ENCODE measurements at regions not wholly inside any gene's neighbourhood (a gene's known extent, or its start where the extent isn't known, plus 50 kb on each side); places are given as distances from the start of the nearest gene placed in this dataset.

DNA sequence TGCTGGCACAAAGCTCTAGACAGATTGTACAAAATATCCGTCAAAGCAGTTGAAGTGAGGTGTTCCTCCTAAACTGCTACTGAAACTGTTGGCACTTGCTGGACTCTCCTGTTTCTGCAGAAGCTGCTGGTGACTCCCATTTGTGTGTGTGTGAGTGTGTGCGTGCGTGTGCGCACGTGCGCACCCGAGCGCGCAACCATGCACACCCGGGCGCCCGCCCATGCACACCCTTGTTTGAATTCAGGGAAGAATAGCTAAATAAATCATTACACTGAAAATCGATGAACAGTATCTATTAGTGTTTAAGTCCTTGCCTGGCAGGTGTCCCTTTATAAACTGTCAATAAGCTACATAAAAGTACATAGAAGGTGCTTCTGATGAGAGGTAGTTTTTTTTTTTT lies 156.4 kb upstream of the B3GALT2 start:
- DNase-seq = no peak

DNA sequence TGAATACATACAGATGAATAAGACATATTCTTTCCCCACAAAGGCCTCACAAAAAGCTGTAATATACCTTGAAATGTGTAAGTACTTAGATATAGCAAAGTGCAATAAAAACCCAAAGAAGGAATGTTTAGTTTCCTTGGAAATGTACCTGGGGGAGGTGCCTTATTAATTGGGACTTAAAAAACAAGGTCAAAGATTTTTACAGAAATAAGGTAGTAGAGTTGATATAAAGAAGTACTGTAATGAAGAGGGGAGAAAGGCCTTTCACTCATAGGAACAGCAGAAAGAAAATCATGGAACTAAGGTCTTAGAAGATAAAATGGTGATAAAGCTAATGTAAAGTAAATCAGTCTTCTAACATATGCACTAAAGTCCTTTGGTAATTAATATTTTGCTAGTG lies 153.9 kb upstream of the B3GALT2 start:
- no peak for DNase-seq

- DNase-seq = no peak
Measured at GRCh38 chr1:193339401-193339800, 153.0 kb upstream of the B3GALT2 start.

DNA sequence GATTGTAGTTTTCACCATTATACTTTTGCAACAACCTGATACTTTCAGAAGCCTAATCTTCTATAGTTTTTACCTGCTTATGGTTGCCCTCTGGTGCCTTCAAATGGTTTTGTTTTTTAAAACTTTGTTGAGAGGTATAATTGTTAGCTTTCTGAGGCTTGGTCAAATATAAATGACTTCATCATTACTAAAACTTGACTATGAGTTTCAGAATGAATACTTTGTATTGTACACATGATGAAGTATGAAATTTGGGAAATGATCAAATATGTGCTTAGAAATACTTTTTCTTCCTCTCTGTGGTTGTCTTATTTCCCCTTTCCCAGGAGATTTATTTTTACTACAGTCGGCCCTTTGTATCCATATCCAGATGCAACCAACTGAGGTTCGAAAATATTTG lies 151.8 kb upstream of the B3GALT2 start:
- no peak for DNase-seq

- DNase-seq = no peak
Measured at GRCh38 chr1:193335806-193336428, 149.5 kb upstream of the B3GALT2 start.

- no peak for DNase-seq
Measured at GRCh38 chr1:193333166-193333565, 146.8 kb upstream of the B3GALT2 start.

- no peak for DNase-seq
Measured at GRCh38 chr1:193326296-193326695, 139.9 kb upstream of the B3GALT2 start.

- DNase-seq = no peak
Measured at GRCh38 chr1:193325771-193326170, 139.4 kb upstream of the B3GALT2 start.

DNA sequence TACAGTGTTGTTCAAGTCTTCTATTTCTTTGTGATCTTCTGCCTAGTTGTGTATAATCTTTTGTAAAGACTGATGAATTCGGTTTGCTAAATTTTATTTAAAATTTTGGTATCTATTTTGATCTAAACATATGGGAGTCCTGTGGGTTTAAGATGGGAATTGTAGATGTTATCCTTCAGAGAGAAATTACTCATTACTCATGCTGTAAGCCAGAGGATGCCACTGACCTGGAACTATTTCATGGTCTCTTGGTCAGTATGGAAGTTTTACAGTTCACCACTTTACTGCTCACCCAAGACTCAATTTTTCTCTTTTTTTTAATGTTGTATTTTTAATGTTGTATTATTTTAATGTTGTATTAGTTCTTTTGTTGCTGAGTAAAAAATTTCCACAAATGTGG lies 138.6 kb upstream of the B3GALT2 start:
- DNase-seq = no peak

GRCh38 chr1:193322211-193322610 lies 135.8 kb upstream of the B3GALT2 start:
- no peak for DNase-seq

DNA sequence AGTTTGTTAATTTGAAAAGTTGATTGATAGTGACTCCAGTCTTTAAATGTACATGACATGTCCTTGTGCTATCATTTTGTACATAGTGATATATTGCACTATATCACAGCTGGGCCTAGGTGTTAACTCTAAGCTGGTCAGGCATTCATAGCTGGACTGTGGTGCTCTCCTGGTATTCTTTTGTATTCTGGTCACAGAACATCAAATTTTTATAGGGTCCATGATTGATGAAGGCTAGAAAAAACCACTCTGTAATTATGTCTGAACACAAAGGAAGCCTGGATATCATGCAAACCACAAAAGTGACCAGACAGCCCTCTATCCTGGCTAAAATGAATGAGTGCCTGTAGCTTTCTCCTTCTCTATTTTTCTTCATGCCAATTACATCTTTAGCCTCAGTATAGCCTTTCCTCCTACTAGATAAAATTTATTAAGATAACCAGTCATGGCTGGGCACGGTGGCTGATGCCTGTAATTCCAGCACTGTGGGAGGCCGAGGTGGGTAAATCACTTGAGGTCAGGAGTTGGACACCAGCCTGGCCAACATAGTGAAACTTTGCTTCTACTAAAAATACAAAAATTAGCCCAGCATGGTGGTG lies 134.9 kb upstream of the B3GALT2 start:
- DNase-seq = no peak

DNA sequence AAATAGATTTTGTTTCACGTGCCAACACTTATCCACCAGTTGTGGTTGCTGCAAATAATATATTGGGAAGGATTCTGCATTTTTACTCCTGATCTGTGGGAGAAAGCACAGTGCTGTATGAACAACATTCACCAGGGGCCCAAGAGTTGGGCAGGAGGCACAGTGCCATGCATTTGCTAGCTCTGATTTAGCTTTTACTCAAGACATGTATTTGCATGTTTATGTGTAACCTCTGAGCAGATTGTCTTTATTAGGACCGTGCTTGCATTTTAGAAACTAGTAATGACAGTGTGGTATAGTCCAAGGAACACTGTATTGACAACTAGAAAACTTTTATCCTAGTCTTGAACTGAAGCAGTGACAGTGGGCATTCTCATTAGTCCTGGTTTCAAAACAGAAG lies 133.9 kb upstream of the B3GALT2 start:
- no peak for DNase-seq

GRCh38 chr1:193318347-193318746 lies 131.9 kb upstream of the B3GALT2 start:
- DNase-seq = no peak

DNA sequence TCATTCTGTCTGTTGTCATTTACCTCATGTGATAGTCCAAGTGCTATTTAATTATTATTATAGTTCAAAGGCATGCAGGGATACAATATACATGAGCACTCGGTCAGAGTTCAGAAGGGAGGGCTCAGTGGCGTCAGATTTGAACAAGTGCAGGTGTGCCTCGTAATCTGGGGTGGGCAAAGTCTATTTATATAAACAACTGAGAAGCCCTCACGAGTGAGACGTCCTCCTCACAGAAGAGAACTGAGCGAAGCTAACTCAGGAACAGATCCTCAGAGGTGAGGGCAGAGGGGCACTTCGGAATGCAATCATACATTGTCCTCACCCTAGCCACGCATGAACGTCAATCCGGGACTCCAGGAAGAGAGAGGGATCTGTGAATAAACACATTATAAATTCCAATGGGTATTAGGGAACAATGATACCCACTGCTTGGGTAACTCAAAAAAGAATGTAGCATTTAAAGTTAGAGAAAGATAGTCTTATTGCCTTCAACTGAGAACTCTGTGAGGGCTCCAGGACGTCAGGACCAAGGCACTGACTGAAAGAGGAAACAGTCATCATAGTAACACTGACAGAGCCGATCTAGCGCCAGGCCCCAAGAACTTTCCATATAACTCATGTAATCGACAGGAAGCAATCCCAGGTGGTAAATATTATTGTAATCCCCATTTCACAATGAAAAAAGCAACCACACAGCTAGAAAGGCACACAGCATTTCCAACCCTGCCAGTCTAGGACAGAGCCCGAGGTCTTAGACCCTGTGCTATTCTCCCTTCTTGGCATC lies 127.1 kb upstream of the B3GALT2 start:
- no peak for DNase-seq

DNA sequence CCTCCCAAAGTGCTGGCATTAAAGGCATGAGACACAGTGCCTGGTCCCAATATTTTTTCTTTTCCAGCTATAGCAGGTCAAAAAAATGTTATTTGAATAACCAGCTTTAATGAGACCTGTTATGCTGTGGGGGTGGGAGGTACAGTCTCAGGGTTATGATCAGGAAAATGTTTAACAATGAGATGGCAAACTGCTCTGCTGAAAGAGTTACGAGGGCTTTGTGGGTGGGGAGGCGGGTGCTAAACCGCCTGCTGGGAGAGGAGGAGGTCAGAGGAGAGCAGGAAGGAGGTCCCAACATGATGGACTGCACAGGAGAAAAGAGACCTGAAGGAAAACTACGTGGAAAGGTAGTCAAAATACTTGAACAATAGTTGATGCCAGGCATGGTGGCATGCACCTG lies 126.0 kb upstream of the B3GALT2 start:
- DNase-seq = no peak

GRCh38 chr1:193311226-193311948 lies 125.0 kb upstream of the B3GALT2 start:
- DNase-seq = no peak

GRCh38 chr1:193310564-193310963 lies 124.2 kb upstream of the B3GALT2 start:
- DNase-seq = no peak

DNA sequence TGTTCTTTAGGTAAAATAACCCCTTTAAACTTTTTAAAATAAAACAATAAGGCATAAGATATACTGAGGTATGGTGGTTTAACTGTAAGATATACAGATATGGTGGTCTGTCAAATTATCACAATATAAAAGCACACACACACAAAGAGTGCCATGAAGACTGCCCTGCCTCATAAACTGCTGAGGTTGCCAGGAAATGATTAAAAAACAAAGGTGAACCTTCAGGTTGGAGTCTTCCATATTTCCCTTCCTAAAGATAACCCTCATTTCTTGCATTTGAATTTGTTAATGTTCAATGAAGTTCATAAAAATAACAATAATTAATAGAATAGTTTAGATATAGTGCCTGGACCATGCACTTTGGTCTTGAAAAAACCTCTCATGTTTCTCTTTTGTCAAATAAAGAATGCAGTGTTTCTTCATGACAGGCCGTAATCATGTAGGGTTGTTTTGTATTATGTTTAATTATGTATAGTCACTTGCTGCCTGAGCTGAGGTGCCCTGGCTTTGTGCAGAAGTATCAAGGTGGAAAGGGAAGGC lies 123.6 kb upstream of the B3GALT2 start:
- DNase-seq = no peak

DNA sequence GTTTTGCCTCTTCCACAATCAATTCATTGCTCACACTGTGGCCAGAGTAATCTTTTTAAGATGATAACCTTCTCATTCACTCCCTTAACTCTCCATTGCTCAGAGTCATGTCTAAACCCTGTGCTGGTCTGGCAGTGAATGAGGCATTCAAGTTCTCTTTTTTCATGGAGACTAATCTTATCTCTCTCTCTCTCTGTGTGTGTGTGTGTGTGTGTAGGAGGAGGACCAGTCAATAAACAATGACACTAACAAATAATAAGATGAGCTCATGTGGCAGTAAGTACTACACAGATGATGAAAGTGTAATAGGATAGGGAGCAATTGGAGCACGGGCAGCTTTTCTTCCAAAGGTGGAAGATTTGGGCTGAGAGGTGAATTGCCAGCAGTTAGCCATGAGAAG lies 122.0 kb upstream of the B3GALT2 start:
- DNase-seq = no peak

GRCh38 chr1:193306430-193306829 lies 120.0 kb upstream of the B3GALT2 start:
- DNase-seq = no peak
